HCT116 (cell line): ENCODE measurements at regions not wholly inside any gene's neighbourhood (a gene's known extent, or its start where the extent isn't known, plus 50 kb on each side); places are given as distances from the start of the nearest gene placed in this dataset.

Experiments used
- ATAC-seq: fragments of 200-7000 bp; cut with Tn5 transposase; 2 replicates; pipeline ENCODE4 v1.9.1; 2020; ENCODE audit warnings: mild to moderate bottlenecking, moderate library complexity
- BruUV-seq: library from RNA; stranded (reverse); fragments of 400-500 nt; replicated peaks from 2 replicates; lab custom pipeline; 2021; lab: Mats Ljungman, UMichigan
- CTCF ChIA-PET: fragments of 300-600 bp; sonication (Branson Sonifier 250); formaldehyde crosslinking; loops from one replicate; lab custom pipeline; 2021; ENCODE audit warnings: antibody characterized with exemption; lab: Charles Lee
- POLR2A ChIA-PET: fragments of 300-600, 350-600 bp; sonication (Branson Sonifier 250); formaldehyde crosslinking; loops from one replicate; lab custom pipeline; 2021; ENCODE audit warnings: antibody characterized with exemption; lab: Charles Lee
- RAD21 ChIA-PET, 2 experiments: fragments of 300-600 bp; sonication (Branson Sonifier 250); formaldehyde crosslinking; loops; one replicate each; lab custom pipeline; 2023; ENCODE audit warnings: low total read pairs in 2 of 2; ENCODE audit not compliant: uncharacterized antibody in 2 of 2, unreplicated experiment in 2 of 2, low non-redundant PET in 1 of 2; lab: Charles Lee
- DNase-seq: peaks from one replicate; pipeline ENCODE4 v3.0.0-alpha.2; 2010; ENCODE audit warnings: low read depth, low spot score
- H2AFZ ChIP-seq: fragments of 200-600 bp; shearing (Covaris generic), sonication (generic); 2 replicates; pipeline ENCODE4 v1.6.1; 2017; ENCODE audit warnings: low read depth, mixed run types, mixed read lengths, antibody characterized with exemption, low read length; ENCODE audit not compliant: poor library complexity, severe bottlenecking
- H3K27ac ChIP-seq: 2 replicates; pipeline ENCODE4 v1.5.1; 2012; ENCODE audit warnings: low read depth, low read length
- H3K27me3 ChIP-seq: fragments of 200-600 bp; sonication (generic); 2 replicates; pipeline ENCODE4 v1.6.1; 2016; ENCODE audit warnings: mixed run types, low read length, mixed read lengths; ENCODE audit not compliant: insufficient read depth
- H3K36me3 ChIP-seq, 2 experiments: fragments of 200-500 bp in 1 of 2; fragments of 200-600 bp in 1 of 2; sonication (Bioruptor generic) in 1 of 2; sonication (generic) in 1 of 2; 2 replicates each; pipeline versions ENCODE4 v1.5.1 to v1.6.1; 2014 to 2016; ENCODE audit warnings: low read length in 2 of 2, inconsistent platforms in 1 of 2, mixed read lengths in 1 of 2, mixed run types in 1 of 2; ENCODE audit not compliant: insufficient read depth in 2 of 2, control insufficient read depth in 1 of 2
- H3K4me1 ChIP-seq, 2 experiments: fragments of 200-600 bp in 1 of 2; sonication (generic) in 1 of 2; 2 replicates each; pipeline versions ENCODE4 v1.5.1 to v1.6.1; 2012 to 2017; ENCODE audit warnings: low read length in 2 of 2, inconsistent platforms in 1 of 2, mild to moderate bottlenecking in 1 of 2, mixed read lengths in 1 of 2, mixed run types in 1 of 2, moderate library complexity in 1 of 2; ENCODE audit not compliant: insufficient read depth in 2 of 2, control insufficient read depth in 1 of 2
- H3K4me2 ChIP-seq: fragments of 200-600 bp; sonication (generic); 2 replicates; pipeline ENCODE4 v1.6.1; 2017; ENCODE audit warnings: mixed run types, low read length, mixed read lengths
- H3K4me3 ChIP-seq, 2 experiments: fragments of 200-600 bp in 1 of 2; sonication (generic) in 1 of 2; replicated peaks in 1 of 2; 2 replicates each; pipeline ENCODE4 v1.5.1; 2011 to 2016; ENCODE audit warnings: low read length in 2 of 2, control low read depth in 1 of 2, low read depth in 1 of 2, mild to moderate bottlenecking in 1 of 2, mixed read lengths in 1 of 2, mixed run types in 1 of 2
- H3K79me2 ChIP-seq: fragments of 200-600 bp; sonication (generic); 2 replicates; pipeline ENCODE4 v1.6.1; 2017; ENCODE audit warnings: mild to moderate bottlenecking, mixed run types, low read length, moderate library complexity, mixed read lengths; ENCODE audit not compliant: insufficient read depth
- H3K9ac ChIP-seq: fragments of 200-600 bp; sonication (generic); 2 replicates; pipeline ENCODE4 v1.6.1; 2016; ENCODE audit warnings: low read length, mixed read lengths
- H3K9me2 ChIP-seq: fragments of 200-600 bp; sonication (generic), shearing (Covaris generic); 2 replicates; pipeline ENCODE4 v1.6.1; 2017; ENCODE audit warnings: mixed run types, mild to moderate bottlenecking, moderate library complexity; ENCODE audit not compliant: insufficient read depth
- H3K9me3 ChIP-seq, 2 experiments: fragments of 200-500 bp in 1 of 2; fragments of 200-600 bp in 1 of 2; sonication (Bioruptor generic) in 1 of 2; sonication (generic) in 1 of 2; 2 replicates each; pipeline ENCODE4 v1.6.1; 2014 to 2017; ENCODE audit warnings: low read length in 2 of 2, mixed read lengths in 2 of 2, inconsistent platforms in 1 of 2, low read depth in 1 of 2, mild to moderate bottlenecking in 1 of 2, mixed run types in 1 of 2, moderate library complexity in 1 of 2; ENCODE audit not compliant: control insufficient read depth in 1 of 2, insufficient read depth in 1 of 2
- H4K20me1 ChIP-seq: fragments of 200-600 bp; sonication (generic), shearing (Covaris generic); 2 replicates; pipeline ENCODE4 v1.6.1; 2017; ENCODE audit warnings: mixed run types, mild to moderate bottlenecking, moderate library complexity; ENCODE audit not compliant: insufficient read depth
- CEBPB ChIP-seq: IDR thresholded peaks from 2 replicates; pipeline ENCODE4 v1.6.1; 2012; ENCODE audit warnings: low read depth
- EGR1 ChIP-seq: IDR thresholded peaks from 2 replicates; pipeline ENCODE4 v1.6.1; 2012; ENCODE audit warnings: low read depth
- ELF1 ChIP-seq: IDR thresholded peaks from 2 replicates; pipeline ENCODE4 v1.6.1; 2012; ENCODE audit warnings: low read depth, borderline replicate concordance
- EZH2phosphoT487 ChIP-seq: fragments of 200-600 bp; IDR thresholded peaks from 2 replicates; pipeline ENCODE4 v1.6.1; 2018; ENCODE audit warnings: antibody characterized with exemption, borderline replicate concordance
- JUND ChIP-seq: IDR thresholded peaks from 2 replicates; pipeline ENCODE4 v1.6.1; 2012
- POLR2A ChIP-seq: IDR thresholded peaks from 2 replicates; pipeline ENCODE4 v1.7.0; 2011; ENCODE audit warnings: borderline replicate concordance; ENCODE audit not compliant: insufficient read depth, insufficient read length; ENCODE audit errors: extremely low read depth
- POLR2AphosphoS5 ChIP-seq: IDR thresholded peaks from 2 replicates; pipeline ENCODE4 v1.6.1; 2011; ENCODE audit warnings: mild to moderate bottlenecking, low read depth, low read length, moderate library complexity
- SIN3A ChIP-seq: IDR thresholded peaks from 2 replicates; pipeline ENCODE4 v1.6.1; 2012; ENCODE audit warnings: low read depth
- SP1 ChIP-seq: IDR thresholded peaks from 2 replicates; pipeline ENCODE4 v1.6.1; 2012; ENCODE audit warnings: low read depth
- SRF ChIP-seq: IDR thresholded peaks from 2 replicates; pipeline ENCODE4 v1.6.1; 2012; ENCODE audit warnings: low read depth
- TCF7L2 ChIP-seq: IDR thresholded peaks from 2 replicates; pipeline ENCODE4 v1.7.0; 2011; ENCODE audit warnings: borderline replicate concordance, inconsistent platforms; ENCODE audit not compliant: insufficient read depth, insufficient read length; ENCODE audit errors: extremely low read depth
- YY1 ChIP-seq: IDR thresholded peaks from 2 replicates; pipeline ENCODE4 v1.6.1; 2011; ENCODE audit warnings: low read length, low read depth, moderate library complexity, mild to moderate bottlenecking; ENCODE audit not compliant: insufficient replicate concordance; ENCODE audit errors: extremely low read depth
- ZFX ChIP-seq: fragments of 450-650 bp; IDR thresholded peaks from 2 replicates; pipeline ENCODE4 v1.6.1; 2017
- ZNF274 ChIP-seq: fragments of 200-500 bp; sonication (Bioruptor generic); IDR thresholded peaks from 2 replicates; pipeline ENCODE4 v1.6.1; 2014; ENCODE audit warnings: mild to moderate bottlenecking, low read depth, low read length, inconsistent platforms
- intact Hi-C: fragments of 100-400 bp; cut with micrococcal nuclease; formaldehyde crosslinking; loops from 2 replicates; pipeline ENCODE4 v1.10.0; 2022
- TF ChIP-seq, protein P1 (sequence below): IDR thresholded peaks from 2 replicates; pipeline ENCODE4 v1.6.1; 2012
- TF ChIP-seq, protein P2 (sequence below): IDR thresholded peaks from 2 replicates; pipeline ENCODE4 v1.6.1; 2012; ENCODE audit warnings: low read depth
- TF ChIP-seq, protein P3 (sequence below), 3 experiments: fragments of 200-600 bp in 1 of 3; sonication (generic) in 1 of 3; IDR thresholded peaks in 2 of 3; conservative IDR thresholded peaks in 1 of 3; 2 replicates each; pipeline ENCODE4 v1.5.1; 2012 to 2017; ENCODE audit warnings: low read depth in 2 of 3, low read length in 2 of 3, antibody characterized with exemption in 1 of 3, borderline replicate concordance in 1 of 3, control low read depth in 1 of 3, mild to moderate bottlenecking in 1 of 3, mixed read lengths in 1 of 3, mixed run types in 1 of 3, moderate library complexity in 1 of 3; ENCODE audit not compliant: insufficient read depth in 1 of 3
- TF ChIP-seq, protein P4 (sequence below): IDR thresholded peaks from 2 replicates; pipeline ENCODE4 v1.6.1; 2011; ENCODE audit warnings: mild to moderate bottlenecking, low read length, moderate library complexity; ENCODE audit not compliant: insufficient replicate concordance; ENCODE audit errors: extremely low read depth

GRCh38 chr9:101930783-101931182 is 192.3 kb upstream of the GRIN3A start:
- Histone ChIP-seq H3K9me2 (no peaks in the 10 kb centered on the region), H3K4me3 (no peak overlapping the region)
- TF ChIP-seq POLR2A (no peak), EGR1 (no peak), ZNF274 (no peak), TCF7L2 (no peak), ELF1 (no peak), ZFX (no peak), POLR2AphosphoS5 (no peak), SRF (no peak), SP1 (no peak), YY1 (no peak), JUND (no peak), SIN3A (no peak), CEBPB (no peak), EZH2phosphoT487 (no peak)
- TF ChIP-seq, protein P1, sequence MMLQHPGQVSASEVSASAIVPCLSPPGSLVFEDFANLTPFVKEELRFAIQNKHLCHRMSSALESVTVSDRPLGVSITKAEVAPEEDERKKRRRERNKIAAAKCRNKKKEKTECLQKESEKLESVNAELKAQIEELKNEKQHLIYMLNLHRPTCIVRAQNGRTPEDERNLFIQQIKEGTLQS, result no peak
- TF ChIP-seq, protein P2, sequence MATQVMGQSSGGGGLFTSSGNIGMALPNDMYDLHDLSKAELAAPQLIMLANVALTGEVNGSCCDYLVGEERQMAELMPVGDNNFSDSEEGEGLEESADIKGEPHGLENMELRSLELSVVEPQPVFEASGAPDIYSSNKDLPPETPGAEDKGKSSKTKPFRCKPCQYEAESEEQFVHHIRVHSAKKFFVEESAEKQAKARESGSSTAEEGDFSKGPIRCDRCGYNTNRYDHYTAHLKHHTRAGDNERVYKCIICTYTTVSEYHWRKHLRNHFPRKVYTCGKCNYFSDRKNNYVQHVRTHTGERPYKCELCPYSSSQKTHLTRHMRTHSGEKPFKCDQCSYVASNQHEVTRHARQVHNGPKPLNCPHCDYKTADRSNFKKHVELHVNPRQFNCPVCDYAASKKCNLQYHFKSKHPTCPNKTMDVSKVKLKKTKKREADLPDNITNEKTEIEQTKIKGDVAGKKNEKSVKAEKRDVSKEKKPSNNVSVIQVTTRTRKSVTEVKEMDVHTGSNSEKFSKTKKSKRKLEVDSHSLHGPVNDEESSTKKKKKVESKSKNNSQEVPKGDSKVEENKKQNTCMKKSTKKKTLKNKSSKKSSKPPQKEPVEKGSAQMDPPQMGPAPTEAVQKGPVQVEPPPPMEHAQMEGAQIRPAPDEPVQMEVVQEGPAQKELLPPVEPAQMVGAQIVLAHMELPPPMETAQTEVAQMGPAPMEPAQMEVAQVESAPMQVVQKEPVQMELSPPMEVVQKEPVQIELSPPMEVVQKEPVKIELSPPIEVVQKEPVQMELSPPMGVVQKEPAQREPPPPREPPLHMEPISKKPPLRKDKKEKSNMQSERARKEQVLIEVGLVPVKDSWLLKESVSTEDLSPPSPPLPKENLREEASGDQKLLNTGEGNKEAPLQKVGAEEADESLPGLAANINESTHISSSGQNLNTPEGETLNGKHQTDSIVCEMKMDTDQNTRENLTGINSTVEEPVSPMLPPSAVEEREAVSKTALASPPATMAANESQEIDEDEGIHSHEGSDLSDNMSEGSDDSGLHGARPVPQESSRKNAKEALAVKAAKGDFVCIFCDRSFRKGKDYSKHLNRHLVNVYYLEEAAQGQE, result no peak
- TF ChIP-seq, protein P3, sequence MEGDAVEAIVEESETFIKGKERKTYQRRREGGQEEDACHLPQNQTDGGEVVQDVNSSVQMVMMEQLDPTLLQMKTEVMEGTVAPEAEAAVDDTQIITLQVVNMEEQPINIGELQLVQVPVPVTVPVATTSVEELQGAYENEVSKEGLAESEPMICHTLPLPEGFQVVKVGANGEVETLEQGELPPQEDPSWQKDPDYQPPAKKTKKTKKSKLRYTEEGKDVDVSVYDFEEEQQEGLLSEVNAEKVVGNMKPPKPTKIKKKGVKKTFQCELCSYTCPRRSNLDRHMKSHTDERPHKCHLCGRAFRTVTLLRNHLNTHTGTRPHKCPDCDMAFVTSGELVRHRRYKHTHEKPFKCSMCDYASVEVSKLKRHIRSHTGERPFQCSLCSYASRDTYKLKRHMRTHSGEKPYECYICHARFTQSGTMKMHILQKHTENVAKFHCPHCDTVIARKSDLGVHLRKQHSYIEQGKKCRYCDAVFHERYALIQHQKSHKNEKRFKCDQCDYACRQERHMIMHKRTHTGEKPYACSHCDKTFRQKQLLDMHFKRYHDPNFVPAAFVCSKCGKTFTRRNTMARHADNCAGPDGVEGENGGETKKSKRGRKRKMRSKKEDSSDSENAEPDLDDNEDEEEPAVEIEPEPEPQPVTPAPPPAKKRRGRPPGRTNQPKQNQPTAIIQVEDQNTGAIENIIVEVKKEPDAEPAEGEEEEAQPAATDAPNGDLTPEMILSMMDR (IDR thresholded peaks at IDR 0.05 in 2 of 3, conservative IDR thresholded peaks at IDR 0.05 in 1 of 3; ENCODE audit: borderline replicate concordance in 1 of 3, insufficient read depth in 1 of 3, low read depth in 2 of 3, low read length in 2 of 3), result no peak
- TF ChIP-seq, protein P4, sequence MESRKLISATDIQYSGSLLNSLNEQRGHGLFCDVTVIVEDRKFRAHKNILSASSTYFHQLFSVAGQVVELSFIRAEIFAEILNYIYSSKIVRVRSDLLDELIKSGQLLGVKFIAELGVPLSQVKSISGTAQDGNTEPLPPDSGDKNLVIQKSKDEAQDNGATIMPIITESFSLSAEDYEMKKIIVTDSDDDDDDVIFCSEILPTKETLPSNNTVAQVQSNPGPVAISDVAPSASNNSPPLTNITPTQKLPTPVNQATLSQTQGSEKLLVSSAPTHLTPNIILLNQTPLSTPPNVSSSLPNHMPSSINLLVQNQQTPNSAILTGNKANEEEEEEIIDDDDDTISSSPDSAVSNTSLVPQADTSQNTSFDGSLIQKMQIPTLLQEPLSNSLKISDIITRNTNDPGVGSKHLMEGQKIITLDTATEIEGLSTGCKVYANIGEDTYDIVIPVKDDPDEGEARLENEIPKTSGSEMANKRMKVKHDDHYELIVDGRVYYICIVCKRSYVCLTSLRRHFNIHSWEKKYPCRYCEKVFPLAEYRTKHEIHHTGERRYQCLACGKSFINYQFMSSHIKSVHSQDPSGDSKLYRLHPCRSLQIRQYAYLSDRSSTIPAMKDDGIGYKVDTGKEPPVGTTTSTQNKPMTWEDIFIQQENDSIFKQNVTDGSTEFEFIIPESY, result no peak
- TF ChIP-seq, all 23 proteins: peak for 0
- H3K9me3 ChIP-seq, result no peaks in the 10 kb centered on the region
- ATAC-seq (no peak), DNase-seq (no peak)
- H3K27me3 ChIP-seq, result no peaks in the 10 kb centered on the region
- H3K4me2 ChIP-seq, result no peak overlapping the region
- no peaks in the 10 kb centered on the region for H3K79me2 ChIP-seq
- no peak overlapping the region for H3K27ac ChIP-seq
- no peak overlapping the region for H2AFZ ChIP-seq
- H3K9ac ChIP-seq, result no peak overlapping the region
- POLR2A ChIA-PET, result no interaction called here
- H3K36me3 ChIP-seq, result no peaks in the 10 kb centered on the region
- intact Hi-C loops, result no loop called here
- RAD21 ChIA-PET, result no interaction called here
- no peaks in the 10 kb centered on the region for H4K20me1 ChIP-seq
- CTCF ChIA-PET, result no interaction called here
- BruUV-seq, result no TSS peak
- H3K4me1 ChIP-seq, result no peaks in the 10 kb centered on the region
